22Rv1 (cell line): ENCODE measurements at regions not wholly inside any gene's neighbourhood (a gene's known extent, or its start where the extent isn't known, plus 50 kb on each side); places are given as distances from the start of the nearest gene placed in this dataset.

ENCODE experiments used
- H3K27ac ChIP-seq: fragments of 450-650 bp; 2 replicates; pipeline ENCODE4 v1.5.1; 2017
- ZFX ChIP-seq: fragments of 450-650 bp; IDR thresholded peaks from 2 replicates; pipeline ENCODE4 v1.6.1; 2017; ENCODE audit warnings: antibody characterized with exemption, borderline replicate concordance
- TF ChIP-seq, protein P1 (sequence below): fragments of 450-650 bp; IDR thresholded peaks from 2 replicates; pipeline ENCODE4 v1.5.1; 2017; ENCODE audit warnings: mild to moderate bottlenecking

DNA sequence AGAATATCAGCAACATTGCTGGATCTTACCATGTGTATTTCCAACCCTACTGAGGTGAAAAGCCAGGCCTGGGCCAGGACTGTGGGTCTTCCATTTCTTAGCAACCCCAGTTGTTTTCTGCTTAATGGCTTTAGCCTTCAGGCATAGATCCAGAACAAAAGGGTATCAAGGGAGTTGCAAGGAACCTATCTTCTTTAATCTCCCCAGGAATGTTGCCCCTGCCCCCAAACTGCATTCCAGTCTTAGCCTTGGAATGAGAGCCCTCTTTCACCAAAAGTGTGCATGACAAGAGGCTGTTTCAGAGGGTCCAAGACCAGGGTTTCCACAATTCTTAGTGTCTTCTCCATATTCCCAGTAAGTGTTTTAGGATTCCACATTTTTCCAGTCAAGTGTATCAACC is 87.9 kb upstream of the SOX13 start:
- H3K27ac ChIP-seq = no peak overlapping the region
- TF ChIP-seq, protein P1, sequence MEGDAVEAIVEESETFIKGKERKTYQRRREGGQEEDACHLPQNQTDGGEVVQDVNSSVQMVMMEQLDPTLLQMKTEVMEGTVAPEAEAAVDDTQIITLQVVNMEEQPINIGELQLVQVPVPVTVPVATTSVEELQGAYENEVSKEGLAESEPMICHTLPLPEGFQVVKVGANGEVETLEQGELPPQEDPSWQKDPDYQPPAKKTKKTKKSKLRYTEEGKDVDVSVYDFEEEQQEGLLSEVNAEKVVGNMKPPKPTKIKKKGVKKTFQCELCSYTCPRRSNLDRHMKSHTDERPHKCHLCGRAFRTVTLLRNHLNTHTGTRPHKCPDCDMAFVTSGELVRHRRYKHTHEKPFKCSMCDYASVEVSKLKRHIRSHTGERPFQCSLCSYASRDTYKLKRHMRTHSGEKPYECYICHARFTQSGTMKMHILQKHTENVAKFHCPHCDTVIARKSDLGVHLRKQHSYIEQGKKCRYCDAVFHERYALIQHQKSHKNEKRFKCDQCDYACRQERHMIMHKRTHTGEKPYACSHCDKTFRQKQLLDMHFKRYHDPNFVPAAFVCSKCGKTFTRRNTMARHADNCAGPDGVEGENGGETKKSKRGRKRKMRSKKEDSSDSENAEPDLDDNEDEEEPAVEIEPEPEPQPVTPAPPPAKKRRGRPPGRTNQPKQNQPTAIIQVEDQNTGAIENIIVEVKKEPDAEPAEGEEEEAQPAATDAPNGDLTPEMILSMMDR = no peak
- TF ChIP-seq ZFX = no peak

DNA sequence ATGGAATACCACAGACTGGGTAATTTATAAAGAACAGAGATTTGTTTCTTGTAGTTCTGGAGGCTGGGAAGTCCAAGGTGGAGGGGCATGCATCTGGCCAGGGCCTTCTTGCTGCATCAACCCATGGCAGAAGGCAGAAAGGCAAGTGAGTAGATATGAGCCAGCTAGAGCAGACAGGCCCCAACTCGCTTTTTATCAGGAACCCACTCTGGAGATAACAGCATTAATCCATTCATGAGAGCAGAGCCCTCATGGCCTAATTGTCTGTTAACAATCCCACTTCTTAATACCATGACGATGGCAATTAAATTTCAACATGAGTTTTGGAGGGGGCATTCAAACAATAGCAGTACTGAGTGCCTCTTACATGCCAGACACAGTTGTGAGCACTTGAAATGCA is 87.2 kb upstream of the SOX13 start:
- H3K27ac ChIP-seq = no peak overlapping the region
- TF ChIP-seq, protein P1 = no peak
- no peak for TF ChIP-seq ZFX

DNA sequence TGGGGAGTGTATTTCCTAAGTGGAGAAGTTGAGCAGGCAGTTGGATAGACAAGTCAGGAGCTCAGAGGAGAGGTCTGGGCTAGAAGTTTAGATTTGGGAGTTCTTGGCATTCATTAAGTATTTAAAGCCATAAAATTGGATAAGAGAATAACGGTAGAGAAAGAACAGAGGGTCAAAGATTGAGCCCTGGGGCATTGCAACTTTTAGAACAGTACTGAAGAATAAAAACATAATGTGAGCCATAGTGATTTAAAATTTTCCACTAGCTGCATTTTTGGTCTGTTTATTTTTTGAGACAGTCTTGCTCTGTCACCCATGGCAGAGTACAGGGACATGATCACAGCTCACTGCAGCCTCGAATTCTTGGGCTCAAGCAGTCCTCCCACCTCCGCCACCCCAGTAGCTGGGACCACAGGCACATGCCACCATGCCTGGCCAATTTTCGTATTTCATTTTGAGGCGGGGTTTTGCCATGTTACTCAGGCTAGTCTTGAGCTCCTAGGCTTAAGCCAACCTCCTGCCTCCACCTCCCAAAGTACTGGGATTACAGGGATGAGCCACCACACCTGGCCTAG is 85.9 kb upstream of the SOX13 start:
- TF ChIP-seq ZFX = no peak
- TF ChIP-seq, protein P1 = no peak
- no peak overlapping the region for H3K27ac ChIP-seq

DNA sequence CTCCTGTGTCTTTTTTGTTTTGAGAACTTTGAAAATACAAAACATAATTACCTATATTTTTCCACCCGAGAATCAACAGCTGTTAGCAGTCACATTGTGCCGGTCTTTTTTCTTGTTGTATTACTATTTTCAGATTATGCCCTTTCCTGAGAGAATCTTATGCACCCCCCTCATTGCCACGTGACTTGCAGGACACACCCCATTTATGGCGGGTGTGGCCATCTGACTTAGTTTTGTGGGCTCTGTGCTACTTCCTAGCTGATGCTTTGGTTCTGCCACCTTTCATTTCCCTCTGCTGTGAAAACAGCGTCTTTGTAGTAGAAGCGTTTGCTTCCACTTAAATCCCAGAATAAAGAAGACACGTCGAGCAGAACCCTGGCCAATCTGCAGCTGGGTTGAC is 82.8 kb upstream of the SOX13 start:
- no peak for TF ChIP-seq ZFX
- TF ChIP-seq, protein P1 = no peak
- no peak overlapping the region for H3K27ac ChIP-seq

DNA sequence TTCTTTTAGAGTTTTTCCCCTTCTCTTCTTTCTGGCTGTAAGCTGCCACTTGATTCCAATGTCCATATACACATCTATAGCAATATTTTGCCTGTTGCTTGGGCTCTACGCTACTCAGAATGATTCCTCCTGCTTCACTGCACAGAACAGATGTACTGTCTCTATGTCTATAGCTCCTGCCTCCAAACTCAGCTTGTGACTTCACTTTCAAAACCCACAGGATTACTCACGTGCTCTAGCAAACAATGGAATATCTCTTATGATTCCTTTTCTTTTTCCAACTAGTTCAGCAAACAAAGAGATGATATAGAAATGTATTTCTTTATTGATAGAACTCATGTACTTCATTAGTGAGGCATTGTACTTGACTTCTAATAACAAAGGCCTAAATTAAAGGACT is 80.5 kb upstream of the SOX13 start:
- TF ChIP-seq, protein P1 = no peak
- TF ChIP-seq ZFX = no peak
- H3K27ac ChIP-seq = no peak overlapping the region

DNA sequence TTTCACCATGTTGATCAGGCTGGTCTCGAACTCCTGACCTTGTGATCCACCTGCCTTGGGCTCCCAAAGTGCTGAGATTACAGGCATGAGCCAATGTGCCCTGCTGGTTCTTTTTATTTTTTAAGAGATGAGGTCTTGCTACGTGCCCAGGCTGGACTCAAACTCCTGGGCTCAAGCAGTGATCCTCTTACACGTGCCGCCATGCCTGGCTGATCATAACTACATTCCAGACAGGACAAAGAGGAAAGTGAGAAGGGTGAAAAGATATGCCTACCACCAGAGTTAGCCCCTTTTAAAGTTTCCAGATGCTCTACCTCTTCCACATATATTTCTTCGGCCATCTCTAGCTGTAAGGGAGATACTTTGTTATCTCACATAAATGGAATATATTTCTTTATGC is 79.7 kb upstream of the SOX13 start:
- no peak overlapping the region for H3K27ac ChIP-seq
- TF ChIP-seq, protein P1 = no peak
- TF ChIP-seq ZFX = no peak

DNA sequence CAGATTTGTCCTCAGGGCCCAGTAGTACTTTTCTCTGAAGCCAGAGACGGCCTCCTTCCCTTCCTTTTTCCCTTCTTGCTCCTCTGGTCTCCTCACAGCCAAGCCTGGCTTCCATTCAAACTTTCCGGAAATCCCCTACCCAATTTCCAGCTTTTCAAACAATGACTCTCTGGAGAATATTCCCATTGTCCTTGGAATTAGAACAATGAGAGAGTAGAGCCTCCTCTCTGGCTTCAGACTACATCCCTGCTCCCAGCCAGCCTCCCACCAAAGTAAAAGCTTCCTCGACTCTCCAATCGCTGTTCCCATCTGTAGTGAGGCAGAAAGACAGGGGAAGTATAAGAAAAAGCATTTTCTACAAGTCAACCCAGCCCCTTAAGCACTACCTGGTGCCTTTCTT is 77.7 kb upstream of the SOX13 start:
- TF ChIP-seq, protein P1 = no peak
- no peak for TF ChIP-seq ZFX
- no peak overlapping the region for H3K27ac ChIP-seq
